Activated B cell treated with CpG ODN at 0.5 μM for 24 hours (primary cell): ENCODE measurements at regions not wholly inside any gene's neighbourhood (a gene's known extent, or its start where the extent isn't known, plus 50 kb on each side); places are given as distances from the start of the nearest gene placed in this dataset.

Experiments
- ATAC-seq: fragments of 200-7000 bp; cut with Tn5 transposase; one replicate; pipeline ENCODE4 v1.10.0; 2021; ENCODE audit warnings: low read depth, mild to moderate bottlenecking, moderate library complexity
- CTCF ChIA-PET: fragments of 350-600 bp; sonication (Branson Sonifier 250); formaldehyde crosslinking; loops from one replicate; lab custom pipeline; 2021; ENCODE audit warnings: antibody characterized with exemption; lab: Charles Lee
- POLR2A ChIA-PET: fragments of 350-600 bp; sonication (Branson Sonifier 250); formaldehyde crosslinking; loops from one replicate; lab custom pipeline; 2021; ENCODE audit warnings: antibody characterized with exemption; lab: Charles Lee
- DNase-seq: peaks from one replicate; pipeline ENCODE4 v3.0.0; 2022
- H3K27ac Mint-ChIP-seq: one replicate; pipeline ENCODE4 v1.8.0; 2020; ENCODE audit warnings: mixed read lengths
- H3K27me3 Mint-ChIP-seq: one replicate; pipeline ENCODE4 v1.8.0; 2021; ENCODE audit warnings: mixed read lengths
- H3K36me3 Mint-ChIP-seq: one replicate; pipeline ENCODE4 v1.8.0; 2021; ENCODE audit warnings: low read depth, mixed read lengths
- H3K4me1 Mint-ChIP-seq: one replicate; pipeline ENCODE4 v1.8.0; 2021; ENCODE audit warnings: mixed read lengths
- H3K4me3 Mint-ChIP-seq: one replicate; pipeline ENCODE4 v1.8.0; 2020; ENCODE audit warnings: mild to moderate bottlenecking, mixed read lengths
- H3K9me3 Mint-ChIP-seq: one replicate; pipeline ENCODE4 v1.8.0; 2020; ENCODE audit warnings: mixed read lengths
- CTCF ChIP-seq: fragments of 200-600 bp; IDR thresholded peaks from one replicate; pipeline ENCODE4 v1.8.0; 2022; ENCODE audit warnings: antibody characterized with exemption, mild to moderate bottlenecking
- intact Hi-C: fragments of 100-400 bp; cut with micrococcal nuclease; formaldehyde crosslinking; loops from one replicate; pipeline ENCODE4 v1.15.1; 2024

- ChIA-PET CTCF (no interaction called here), POLR2A (no interaction called here)
- TF ChIP-seq CTCF, result no peak
- peaks cover 15% of the 10 kb centered on the region for H3K4me1 Mint-ChIP-seq
- ATAC-seq (no peak), DNase-seq (no peak)
- H3K27ac Mint-ChIP-seq, result no peak overlapping the region
- no peaks in the 10 kb centered on the region for H3K9me3 Mint-ChIP-seq
- intact Hi-C loops, result no loop called here
- H3K4me3 Mint-ChIP-seq, result no peak overlapping the region
- H3K27me3 Mint-ChIP-seq, result no peaks in the 10 kb centered on the region
- H3K36me3 Mint-ChIP-seq, result no peaks in the 10 kb centered on the region
Observed at GRCh38 chr11:111112614-111113013, 132.9 kb upstream of the POU2AF2 start.

- Mint-ChIP-seq H3K27me3 (no peaks in the 10 kb centered on the region), H3K36me3 (no peaks in the 10 kb centered on the region), H3K4me1 (peaks cover 18% of the 10 kb centered on the region), H3K9me3 (no peaks in the 10 kb centered on the region), H3K4me3 (no peak overlapping the region), H3K27ac (no peak overlapping the region)
- POLR2A ChIA-PET, result no interaction called here
- ATAC-seq (no peak), DNase-seq (no peak)
- no peak for TF ChIP-seq CTCF
- CTCF ChIA-PET, result no interaction called here
- intact Hi-C loops, result no loop called here
Observed at GRCh38 chr11:111107501-111107900, 138.0 kb upstream of the POU2AF2 start.

GRCh38 chr11:111106641-111107040, 138.9 kb upstream of the POU2AF2 start:
- ChIA-PET POLR2A (no interaction called here), CTCF (no interaction called here)
- Mint-ChIP-seq H3K36me3 (no peaks in the 10 kb centered on the region), H3K9me3 (no peaks in the 10 kb centered on the region), H3K27ac (no peak overlapping the region), H3K27me3 (no peaks in the 10 kb centered on the region), H3K4me1 (peaks cover 11% of the 10 kb centered on the region), H3K4me3 (no peak overlapping the region)
- DNase-seq (no peak), ATAC-seq (no peak)
- no peak for TF ChIP-seq CTCF
- intact Hi-C loops, result no loop called here

GRCh38 chr11:111105566-111105965, 140.0 kb upstream of the POU2AF2 start:
- Mint-ChIP-seq H3K27me3 (no peaks in the 10 kb centered on the region), H3K27ac (no peak overlapping the region), H3K4me1 (peaks cover 11% of the 10 kb centered on the region), H3K9me3 (no peaks in the 10 kb centered on the region), H3K4me3 (no peak overlapping the region), H3K36me3 (no peaks in the 10 kb centered on the region)
- intact Hi-C loops, result no loop called here
- ChIA-PET POLR2A (no interaction called here), CTCF (no interaction called here)
- DNase-seq (no peak), ATAC-seq (no peak)
- no peak for TF ChIP-seq CTCF

- DNase-seq, result no peak
- no peak for TF ChIP-seq CTCF
Observed at GRCh38 chr11:111104185-111104584, 141.3 kb upstream of the POU2AF2 start.

More at GRCh38 chr11:111104185-111104584, 141.3 kb upstream of the POU2AF2 start:
- H3K4me3 Mint-ChIP-seq, result no peak overlapping the region
- ChIA-PET CTCF (no interaction called here), POLR2A (no interaction called here)
- intact Hi-C loops, result no loop called here
- no peaks in the 10 kb centered on the region for H3K27me3 Mint-ChIP-seq
- H3K36me3 Mint-ChIP-seq, result no peaks in the 10 kb centered on the region
- H3K27ac Mint-ChIP-seq, result no peak overlapping the region
- peaks cover 2% of the 10 kb centered on the region for H3K9me3 Mint-ChIP-seq
- no peak for ATAC-seq
- peaks cover 11% of the 10 kb centered on the region for H3K4me1 Mint-ChIP-seq
